Activated CD4-positive, alpha-beta T cell treated with anti-CD3 and anti-CD28 coated beads, Interleukin-2, Interleukin-6, amounts not matched to agents 100 ng/mL and 50 ng/mL, durations not matched to agents 16 hours and 8 hours (primary cell): ENCODE measurements at regions not wholly inside any gene's neighbourhood (a gene's known extent, or its start where the extent isn't known, plus 50 kb on each side); places are given as distances from the start of the nearest gene placed in this dataset.

ENCODE experiments used
- DNase-seq: peaks from one replicate; pipeline ENCODE4 v3.0.0-alpha.2; 2020

DNA sequence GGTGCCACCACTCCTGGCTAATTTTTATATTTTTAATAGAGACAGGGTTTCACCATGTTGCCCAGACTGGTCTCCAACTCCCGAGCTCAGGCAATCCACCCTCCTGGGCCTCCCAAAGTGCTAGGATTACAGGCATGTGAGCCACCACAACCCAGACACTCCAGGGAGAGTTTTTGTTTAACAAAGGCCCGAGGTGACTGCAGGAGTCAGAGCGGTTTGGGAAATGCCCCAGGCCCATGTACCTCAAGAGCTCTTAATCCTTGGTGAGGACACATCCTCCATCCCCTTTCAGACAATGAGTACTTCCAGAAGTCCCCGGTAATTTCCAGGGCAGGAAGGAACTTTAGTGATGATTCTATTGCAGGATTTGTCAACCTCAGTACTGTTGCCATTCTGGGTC is 176.0 kb downstream of the ESRRB start:
- DNase-seq, result no peak

DNA sequence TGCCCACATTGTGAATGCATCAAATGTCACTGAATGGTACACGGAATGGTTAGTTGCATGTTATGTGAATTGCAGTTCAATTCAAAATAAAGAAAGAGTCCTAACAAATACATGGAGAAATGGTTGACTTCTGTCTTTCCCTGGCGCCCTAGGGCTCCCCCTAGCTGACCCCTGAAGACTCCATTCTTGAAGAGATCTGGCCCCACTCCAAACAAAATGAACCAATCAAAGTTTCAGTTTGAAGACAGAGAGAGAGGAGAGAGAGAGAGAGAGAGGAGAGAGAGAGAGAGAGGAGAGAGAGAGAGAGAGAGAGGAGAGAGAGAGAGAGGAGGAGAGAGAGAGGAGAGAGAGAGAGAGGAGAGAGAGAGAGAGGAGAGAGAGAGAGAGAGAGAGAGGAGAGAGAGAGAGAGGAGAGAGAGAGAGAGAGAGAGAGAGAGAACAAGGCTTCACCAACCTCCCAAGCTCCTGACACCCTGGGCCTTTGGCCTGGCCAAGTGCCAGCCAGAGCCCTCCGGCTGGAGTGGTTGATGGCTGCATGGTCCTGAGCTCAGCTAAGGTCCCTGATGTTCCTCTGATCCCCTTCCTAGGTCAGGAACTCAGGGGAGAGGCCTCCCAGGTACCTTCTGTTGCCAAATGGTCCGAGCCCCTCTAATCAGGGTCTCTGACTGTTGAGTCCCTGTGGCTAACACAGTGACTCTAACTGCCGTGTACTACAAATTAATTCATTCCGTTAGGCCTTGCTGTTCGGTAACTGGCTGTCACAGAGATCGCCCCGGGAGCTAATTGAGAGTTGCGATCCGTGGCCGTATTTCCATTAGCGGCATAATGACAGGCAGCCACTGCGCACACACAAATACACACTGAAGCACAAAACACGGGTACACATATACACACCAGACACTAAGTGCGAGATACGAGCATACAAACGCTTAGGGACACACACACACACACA is 188.8 kb downstream of the ESRRB start:
- DNase-seq, result no peak

DNA sequence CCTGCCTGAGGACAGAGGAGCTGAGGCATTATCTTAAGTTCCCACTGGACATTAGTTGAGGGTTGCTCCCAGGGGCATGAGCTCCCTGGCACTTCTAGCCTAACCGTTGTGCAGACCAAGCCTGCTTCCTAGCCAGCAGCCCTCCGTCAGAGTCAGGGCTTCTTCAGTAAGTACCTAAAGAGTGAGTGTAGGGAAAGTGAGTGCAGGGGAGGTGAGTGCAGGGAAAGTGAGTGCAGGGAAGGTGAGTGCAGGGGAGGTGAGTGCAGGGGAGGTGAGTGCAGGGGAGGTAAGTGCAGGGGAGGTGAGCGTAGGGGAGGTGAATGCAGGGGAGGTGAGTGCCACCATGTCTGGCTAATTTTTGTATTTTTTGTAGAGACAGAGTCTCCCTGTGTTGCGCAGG is 190.5 kb downstream of the ESRRB start:
- no peak for DNase-seq

DNA sequence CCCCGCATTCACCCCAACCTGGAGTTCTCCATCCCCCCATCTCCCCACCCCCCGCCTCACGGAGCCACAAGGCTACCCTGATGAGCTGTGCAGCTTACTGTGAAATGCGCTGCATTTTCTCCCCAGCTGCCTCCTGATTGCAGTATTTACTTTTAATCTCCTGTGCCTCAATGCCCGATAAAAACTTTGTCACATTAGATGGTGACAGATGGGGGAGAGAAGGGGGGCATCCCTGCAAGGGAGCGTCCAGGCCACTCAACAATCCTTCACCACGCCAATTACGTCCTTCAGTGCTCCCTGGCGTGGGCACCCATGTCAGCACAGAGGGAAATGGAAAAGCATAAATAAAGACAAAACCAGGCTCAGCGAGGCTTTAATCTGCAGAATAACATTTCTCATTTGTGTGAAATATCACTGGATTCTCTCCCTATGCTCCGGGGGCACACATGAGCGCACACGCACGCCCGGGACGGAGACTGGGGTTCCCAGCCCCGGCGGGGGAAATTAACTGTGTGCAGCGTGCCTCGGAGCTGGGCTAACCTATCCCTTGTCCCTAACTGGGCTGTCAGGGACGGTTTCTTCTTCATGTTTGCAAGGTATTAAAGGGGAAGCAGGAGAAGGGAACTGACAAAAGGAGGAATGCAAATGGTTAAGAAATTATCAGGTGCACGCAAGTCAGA is 186.7 kb upstream of the VASH1 start:
- DNase-seq, result no peak

DNA sequence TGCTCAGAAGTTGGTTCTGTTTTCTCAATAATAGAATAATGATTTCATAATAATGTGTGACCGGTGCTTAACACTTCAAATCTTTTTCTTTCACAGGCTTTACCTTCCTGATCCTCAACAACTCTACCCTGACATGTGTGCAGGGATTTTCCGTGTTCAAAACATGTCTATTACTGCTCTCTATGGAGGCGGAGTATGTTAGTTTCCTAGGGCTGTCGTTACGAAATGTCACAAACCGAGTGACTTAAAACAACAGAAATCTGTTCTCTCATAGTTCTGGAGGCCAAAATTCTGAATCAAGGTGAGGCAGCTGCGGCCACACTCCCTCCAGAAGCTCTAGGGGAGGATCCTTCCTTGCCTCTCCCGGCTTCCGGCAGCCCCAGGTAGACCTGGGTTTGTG is 186.2 kb upstream of the VASH1 start:
- DNase-seq, result no peak

DNA sequence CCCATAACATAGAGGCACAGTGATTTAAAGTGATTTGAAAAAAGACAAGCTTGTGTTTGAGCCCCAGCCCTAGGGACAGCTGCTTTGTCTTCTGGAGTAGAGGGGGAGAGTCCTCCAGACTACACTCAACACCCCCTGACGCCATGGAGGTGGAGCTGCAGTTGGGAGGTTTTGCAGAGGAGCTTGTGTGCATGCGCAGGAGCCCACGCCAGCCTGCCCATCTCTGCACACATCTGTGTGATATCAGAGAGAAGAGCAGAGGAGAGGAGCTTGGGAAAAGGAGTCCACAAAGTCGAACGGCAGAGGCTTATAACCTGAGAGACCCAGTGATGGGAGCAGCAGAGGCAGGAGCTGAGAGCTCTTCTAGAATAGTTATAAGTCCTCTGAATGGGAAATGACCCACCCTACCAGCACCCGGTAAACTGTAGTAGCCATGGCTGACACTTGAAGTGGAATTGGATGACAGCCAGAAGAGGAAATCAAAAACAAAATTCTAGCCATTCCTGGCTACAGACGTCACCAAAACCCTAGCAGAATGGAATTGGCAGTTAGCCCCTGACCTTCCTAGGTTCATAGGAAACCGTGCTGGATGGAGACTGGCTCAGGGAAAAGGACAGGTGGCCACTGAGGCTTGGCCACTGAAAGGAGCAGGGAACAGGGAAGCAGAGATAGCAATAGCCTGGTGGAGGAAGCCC is 185.1 kb upstream of the VASH1 start:
- no peak for DNase-seq

DNA sequence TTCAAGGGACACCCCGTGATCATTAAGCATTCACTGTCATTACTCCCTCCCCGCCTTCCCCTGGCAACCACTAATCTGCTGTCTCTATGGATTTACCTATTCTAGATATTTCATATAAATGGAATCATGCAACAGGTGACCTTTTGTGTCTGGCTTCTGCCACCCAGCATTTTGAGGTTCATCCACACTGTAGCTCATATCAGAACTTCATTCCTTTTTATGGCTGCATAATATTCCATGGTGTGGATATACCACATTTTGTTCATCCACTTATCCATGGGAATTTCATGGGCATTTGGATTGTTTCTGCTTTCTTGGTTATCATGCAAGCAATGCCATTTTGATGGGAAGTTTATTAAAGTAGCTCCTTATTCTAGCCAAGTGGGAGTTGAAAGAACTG is 184.2 kb upstream of the VASH1 start:
- no peak for DNase-seq

DNA sequence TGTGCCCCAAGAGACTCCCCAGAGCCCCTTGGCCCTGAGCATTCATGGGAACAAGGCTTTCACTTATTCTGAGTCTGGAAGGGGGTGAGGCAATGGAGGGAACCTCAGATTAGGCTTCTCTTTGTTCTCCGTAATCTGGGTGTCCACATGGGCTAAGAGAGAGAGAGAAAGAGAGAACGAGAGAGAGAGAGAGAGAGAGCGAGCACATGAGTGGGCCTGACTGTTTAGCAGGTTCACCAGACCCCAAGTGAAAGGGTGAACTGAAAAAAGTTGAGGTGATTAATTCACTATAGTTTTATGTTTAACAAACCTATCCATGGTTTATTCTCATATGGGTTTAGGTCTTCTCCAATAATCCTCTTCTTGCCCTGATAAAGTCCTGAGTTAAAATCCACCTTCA is 183.4 kb upstream of the VASH1 start:
- DNase-seq, result no peak

DNA sequence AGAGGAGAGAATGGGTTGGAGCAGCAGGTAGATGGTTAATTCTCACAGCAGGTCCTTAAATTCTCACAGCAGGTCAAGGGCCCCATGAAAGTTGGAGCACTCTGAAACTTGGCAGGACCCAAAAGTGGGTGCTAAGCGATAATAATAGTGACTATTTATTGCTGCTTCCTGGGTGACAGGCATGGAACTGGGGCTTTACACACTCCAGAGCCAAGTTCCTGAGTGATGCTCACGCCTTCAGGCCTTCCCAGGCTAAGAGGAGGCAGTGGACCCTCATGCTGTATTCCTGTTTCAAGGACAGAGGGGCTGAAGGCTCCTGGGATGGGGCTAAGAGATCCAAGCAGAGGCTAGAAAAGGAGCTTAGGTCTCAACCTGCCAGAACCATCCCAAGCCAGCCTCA is 180.9 kb upstream of the VASH1 start:
- DNase-seq, result no peak

DNA sequence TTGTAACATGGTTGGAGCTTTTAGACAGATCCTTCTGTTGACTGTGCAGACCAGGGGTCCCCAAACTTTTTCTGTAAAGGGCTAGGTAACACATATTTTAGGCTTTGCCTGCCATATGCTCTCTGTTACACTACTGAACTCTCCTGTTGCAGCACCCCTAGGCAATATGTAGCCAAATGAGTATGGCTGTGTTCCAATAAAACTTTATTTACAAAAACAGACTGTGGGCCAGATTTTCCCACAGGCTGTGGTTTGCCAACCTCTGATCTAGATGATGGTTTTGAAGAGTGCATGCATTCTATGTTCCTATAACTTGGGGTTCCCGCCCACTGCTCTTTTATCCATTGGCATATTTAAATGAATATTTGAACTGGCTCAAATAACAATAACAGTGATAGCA is 180.3 kb upstream of the VASH1 start:
- DNase-seq, result no peak

DNA sequence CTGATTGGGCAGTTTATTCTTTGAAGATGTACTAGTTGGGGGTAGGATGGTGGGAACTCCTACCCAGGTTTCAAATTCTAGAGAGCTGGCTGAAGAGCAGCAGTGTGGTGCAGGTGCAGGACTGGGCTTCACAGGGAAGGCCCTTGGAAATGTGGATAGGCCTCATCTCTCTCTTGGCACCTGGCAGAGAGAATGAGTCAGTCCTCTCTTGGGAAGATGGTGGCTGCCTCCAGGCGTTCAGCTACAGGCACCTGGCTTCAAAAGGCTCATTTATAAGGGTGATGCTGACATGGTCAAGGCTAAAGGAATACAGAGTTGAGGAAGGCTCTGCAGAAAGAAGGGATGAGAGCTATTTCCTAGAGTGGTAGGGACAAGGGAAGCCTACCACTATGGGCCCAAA is 179.7 kb upstream of the VASH1 start:
- DNase-seq, result no peak

DNA sequence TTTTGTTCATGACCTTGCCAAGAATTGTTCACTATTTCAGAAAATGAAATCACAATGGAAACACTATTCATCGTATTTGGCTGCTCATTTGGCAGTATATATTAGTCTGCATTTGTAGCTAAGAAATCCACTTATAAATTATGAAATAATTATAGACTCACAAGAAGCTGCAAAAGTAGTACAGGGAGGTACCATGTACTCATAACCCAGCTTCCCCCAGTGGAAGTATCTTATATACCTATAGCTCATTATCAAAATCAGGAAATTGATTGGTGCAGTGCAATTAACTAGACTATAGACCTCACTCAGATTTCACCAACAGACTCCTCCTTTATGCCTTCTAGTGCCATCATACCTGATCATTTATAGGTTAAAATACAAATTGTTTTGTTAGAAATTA is 178.8 kb upstream of the VASH1 start:
- no peak for DNase-seq

DNA sequence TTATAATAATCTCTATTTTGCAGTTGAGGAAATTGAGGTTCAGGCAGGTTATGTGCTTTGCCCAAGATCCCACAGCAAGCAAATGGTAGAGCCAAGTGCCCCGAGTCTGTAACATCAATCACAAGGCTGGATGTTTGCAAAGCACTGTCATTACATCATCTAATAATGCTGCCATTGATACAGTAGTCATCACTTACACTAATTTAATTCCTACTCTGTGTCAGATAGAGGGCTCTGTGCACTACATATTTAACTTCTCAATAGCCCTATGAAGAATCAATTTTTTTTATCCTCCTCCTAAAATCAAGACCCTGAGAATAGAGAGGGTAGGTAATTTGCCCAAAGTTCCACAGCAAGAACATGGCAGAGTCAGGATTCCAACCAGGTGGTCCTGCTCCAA is 178.1 kb upstream of the VASH1 start:
- DNase-seq, result no peak

DNA sequence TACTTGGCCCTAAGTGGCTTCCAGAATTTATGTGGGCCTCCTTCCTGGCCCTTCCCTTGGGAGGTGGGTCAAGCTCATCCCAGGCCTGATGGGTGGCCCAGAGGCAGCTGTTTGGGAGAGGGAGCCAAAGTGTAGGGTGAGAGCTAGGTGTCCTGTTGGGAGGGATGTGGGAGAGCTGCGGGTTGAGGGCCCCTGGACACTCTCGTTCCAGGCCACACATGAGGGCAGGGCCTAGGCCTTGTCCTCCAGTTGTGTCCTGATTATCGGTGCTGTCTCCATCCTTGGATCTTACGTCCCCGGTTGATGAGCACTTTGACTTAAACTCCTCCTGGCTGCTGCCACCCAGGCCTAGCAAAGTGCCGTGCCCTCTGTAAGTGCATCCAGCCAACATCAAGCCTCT is 177.5 kb upstream of the VASH1 start:
- no peak for DNase-seq

DNA sequence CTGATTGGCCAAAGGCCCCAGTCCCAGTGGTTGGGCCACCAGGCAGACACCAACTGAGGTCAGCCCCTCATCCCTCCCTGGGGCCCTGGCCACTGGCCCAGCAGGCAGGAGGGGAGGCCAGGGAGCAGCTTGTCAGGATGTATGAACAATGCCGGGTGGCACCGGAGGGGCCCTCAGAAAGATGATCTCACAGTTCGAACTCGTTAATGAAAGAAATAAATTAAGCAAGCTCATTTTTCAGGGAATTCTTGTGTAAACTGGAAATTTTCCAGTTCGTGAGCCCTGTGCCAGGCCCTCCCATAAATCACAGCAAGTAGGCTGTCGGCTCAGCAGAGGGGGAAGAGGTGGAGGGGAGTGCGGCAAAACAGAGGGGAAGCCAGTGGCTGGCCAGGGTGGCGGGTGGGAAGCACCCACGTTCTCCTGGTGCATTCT is 177.0 kb upstream of the VASH1 start:
- DNase-seq, result no peak

DNA sequence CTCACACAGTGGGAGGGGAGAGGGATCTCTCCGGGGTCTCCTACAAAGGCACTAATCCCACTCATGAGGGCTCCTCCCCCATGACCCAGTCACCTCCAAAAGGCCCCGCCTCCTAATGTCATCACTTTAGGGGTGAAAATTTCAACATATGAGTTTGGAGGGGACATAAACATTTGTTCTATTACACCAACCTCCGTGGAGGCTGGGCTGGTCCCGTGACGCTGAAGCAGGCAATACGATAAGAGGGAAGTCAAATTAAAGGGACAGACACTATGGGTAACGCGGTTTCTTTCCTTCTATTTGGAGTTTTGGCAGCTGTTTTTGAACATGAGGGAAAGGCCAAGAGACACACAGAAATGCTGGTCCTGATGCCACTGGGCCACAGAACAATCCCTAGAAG is 175.7 kb upstream of the VASH1 start:
- no peak for DNase-seq

DNA sequence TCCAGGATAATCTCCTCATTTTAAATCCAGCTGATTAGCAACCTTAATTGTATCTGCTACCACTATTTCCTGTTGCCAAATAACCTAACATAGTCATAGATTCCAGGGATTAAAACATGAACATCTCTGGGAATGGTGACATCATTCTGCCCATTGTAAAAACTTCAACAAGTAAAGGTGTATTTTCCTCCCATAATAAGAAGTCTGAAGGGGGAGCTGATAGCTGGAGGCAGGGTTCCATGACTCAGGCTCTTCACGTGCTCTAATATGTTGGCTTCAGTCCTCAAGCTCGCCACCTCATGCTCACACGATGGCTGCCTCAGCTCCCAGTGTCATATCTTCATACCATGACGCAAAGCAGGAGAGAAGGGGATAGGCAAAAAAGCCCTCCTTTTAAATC is 172.0 kb upstream of the VASH1 start:
- DNase-seq, result no peak

DNA sequence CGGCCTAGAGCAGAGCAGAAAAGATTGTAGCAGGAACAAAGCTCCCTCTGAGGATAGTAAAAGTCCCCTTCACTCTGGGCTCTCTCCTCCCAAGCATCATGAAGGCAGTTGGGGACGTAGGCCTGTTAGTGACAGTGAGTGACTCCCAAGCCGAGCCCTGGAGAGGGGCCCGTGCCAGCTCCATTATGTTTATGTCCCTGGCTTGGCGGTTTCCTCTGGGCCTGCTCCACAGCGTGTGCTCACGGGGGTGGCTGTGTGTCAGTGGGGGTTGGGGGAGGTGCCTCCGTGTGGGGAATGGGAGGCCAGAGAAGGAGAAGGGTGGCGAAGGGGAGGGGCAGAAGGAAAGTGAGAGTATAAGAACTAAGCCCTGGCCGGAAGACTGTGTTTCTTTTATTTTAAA is 170.0 kb upstream of the VASH1 start:
- no peak for DNase-seq

DNA sequence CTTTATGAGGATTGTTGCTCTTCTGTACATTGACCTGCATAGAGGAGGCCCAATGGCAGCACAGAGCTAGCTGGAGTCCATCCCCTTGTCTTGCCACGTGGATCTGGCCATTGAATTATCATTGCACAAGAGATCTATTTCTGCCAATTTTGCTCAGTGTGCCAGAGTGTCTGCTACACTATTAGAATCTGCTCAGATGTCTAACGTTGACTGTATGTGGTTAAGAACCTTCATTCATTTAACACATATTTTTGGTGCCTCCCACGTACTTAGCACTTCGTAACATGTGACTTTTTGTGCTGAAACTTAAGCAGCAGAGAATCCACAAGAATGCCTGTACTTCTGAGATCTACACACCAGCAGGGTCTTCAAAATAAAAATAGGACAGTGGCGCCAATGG is 166.0 kb upstream of the VASH1 start:
- DNase-seq, result no peak

DNA sequence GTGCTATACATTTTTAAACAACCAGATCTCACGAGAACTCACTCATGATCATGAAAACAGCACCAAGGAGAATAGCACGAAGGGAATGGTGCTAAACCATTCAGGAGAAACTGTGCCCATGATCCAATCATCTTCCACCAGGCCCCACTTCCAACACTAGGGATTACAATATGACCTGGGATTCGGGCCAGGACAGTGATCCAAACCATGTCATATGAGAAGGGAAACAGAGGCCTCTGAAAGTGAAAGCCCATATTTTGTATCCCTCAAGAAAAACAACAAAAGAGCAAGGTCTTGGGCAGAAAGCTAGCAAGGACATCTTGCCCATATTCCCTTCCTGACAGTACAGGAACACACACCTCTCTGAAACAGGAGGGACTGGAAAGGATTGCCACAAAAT is 163.9 kb upstream of the VASH1 start:
- DNase-seq, result no peak

DNA sequence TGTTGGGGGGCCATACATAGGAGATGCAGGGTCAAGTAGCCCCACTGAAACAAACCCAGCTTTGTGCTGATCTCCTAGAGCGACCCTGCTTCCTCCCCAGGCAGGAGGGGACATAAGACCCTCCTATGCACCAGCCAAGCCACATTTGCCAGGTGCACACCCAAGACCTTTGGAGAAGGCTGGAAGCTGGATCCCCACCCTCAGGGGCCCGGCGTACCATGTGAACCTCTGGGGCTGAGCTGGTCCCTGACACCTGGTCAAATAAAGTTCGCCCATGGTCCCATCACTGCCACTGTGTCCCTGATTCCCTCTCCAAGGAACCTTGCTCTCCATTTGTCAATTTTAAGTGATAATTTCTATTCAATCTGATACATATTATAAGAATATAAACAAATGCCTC is 162.1 kb upstream of the VASH1 start:
- no peak for DNase-seq

DNA sequence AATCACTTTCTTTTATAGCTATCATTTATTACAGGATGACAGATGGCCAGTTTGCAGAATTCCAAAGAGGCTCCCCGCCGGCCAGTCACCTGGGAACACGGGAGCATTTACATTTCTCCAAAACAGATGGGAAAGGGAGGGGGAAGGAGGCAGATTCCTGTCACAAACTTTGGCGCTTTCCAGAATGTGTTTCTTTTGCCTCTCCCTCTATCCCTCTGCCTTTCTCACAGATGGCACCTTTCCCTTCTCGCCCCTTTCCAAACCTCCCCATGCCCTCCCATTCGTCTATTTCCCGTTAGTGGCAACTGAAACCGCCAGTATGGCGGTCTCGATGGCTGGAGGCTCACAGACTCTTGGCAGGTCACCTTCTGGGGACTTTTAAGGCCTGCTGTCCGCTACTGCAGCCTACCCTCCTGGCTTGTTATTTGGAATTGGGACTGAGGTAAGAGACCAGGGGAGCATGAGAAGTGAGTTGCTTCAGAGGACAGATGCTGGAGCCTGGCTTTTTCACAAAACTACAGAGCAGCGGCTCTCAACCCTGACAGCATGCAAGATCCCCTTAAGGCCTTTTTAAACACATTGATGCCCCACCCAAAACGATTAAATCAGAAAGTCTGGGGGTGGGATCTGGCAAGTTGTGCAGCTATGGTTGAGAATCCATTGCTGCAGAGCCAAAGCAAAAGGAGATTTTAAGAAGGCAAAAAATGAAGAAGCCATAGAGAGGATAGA is 161.5 kb upstream of the VASH1 start:
- DNase-seq, result no peak

DNA sequence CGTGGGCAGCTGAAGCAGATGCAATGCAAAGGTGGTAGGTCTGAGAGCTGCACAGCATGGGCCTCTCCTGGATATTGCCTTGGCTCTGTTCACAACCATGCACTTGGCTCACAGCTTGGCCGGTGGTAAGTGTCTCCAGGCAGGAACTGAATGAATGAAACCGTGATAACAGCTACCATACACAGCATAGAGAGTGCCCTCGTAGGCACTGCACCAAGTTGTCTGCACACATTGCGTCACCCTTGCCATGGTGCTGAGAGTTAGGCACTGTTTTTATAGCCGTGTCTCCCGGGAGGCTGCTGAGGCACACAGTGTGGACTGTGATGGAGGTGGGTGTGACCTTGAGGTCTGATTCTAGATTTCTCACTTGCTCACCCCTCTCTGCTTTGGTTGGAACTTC is 157.6 kb upstream of the VASH1 start:
- DNase-seq, result no peak
